ENCODE measurements at regions not wholly inside any gene's neighbourhood (a gene's known extent, or its start where the extent isn't known, plus 50 kb on each side); places are given as distances from the start of the nearest gene placed in this dataset.

DNA sequence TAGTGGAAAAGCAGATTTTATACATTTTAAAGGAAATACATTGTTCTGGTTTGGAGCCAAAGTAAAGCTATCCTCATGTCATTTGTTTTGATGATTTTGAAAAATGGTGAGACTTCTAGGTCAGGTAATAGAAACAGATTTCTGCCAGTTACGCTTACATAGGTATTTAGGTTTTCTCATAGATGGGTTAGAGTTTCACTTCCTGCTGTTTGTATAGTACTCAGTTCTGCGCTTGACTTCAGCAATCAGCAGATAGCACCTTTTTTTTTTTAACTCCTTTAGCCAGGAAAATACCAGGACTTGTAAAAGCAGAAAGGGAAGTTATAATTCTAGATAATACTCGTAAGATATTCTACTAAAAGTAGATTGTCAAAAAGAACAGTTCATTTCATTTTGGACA, 209.8 kb upstream of the POM121L12 start:
- no peak for DNase-seq
- H3K4me3 ChIP-seq (ENCODE audit: low read depth, low read length) = no peak overlapping the region
- no peaks in the 10 kb centered on the region for H3K4me1 ChIP-seq
- no peaks in the 10 kb centered on the region for H3K27me3 ChIP-seq
- no peaks in the 10 kb centered on the region for H3K36me3 ChIP-seq
- TF ChIP-seq, protein P1, sequence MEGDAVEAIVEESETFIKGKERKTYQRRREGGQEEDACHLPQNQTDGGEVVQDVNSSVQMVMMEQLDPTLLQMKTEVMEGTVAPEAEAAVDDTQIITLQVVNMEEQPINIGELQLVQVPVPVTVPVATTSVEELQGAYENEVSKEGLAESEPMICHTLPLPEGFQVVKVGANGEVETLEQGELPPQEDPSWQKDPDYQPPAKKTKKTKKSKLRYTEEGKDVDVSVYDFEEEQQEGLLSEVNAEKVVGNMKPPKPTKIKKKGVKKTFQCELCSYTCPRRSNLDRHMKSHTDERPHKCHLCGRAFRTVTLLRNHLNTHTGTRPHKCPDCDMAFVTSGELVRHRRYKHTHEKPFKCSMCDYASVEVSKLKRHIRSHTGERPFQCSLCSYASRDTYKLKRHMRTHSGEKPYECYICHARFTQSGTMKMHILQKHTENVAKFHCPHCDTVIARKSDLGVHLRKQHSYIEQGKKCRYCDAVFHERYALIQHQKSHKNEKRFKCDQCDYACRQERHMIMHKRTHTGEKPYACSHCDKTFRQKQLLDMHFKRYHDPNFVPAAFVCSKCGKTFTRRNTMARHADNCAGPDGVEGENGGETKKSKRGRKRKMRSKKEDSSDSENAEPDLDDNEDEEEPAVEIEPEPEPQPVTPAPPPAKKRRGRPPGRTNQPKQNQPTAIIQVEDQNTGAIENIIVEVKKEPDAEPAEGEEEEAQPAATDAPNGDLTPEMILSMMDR (IDR thresholded peaks at IDR 0.05; ENCODE audit: low read depth, low read length) = no peak
- no peaks in the 10 kb centered on the region for H3K9me3 ChIP-seq

DNA sequence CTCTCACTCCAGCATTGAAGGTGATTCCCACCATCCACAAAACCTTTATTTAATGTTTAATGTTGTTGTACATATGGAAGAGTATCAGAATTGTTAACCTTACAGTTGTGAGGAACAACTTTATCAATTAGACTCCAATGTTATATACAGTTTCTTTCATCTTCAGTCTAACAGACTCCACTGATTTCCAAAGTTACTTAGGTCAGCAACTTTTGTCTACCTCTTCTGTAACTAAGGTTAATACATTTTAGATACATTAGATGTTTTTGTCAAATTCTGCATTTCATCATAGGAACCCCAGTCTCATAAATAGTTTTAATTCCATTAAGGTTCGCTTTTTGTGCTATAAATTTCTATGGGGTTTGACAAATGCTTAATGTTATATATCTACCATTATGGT, 223.9 kb upstream of the POM121L12 start:
- Histone ChIP-seq H3K4me1 (no peaks in the 10 kb centered on the region), H3K27me3 (no peaks in the 10 kb centered on the region), H3K36me3 (no peaks in the 10 kb centered on the region), H3K9me3 (no peaks in the 10 kb centered on the region), H3K4me3 (ENCODE audit: low read depth, low read length) (no peak overlapping the region)
- DNase-seq = no peak
- TF ChIP-seq, protein P1 (IDR thresholded peaks at IDR 0.05; ENCODE audit: low read depth, low read length) = no peak

DNA sequence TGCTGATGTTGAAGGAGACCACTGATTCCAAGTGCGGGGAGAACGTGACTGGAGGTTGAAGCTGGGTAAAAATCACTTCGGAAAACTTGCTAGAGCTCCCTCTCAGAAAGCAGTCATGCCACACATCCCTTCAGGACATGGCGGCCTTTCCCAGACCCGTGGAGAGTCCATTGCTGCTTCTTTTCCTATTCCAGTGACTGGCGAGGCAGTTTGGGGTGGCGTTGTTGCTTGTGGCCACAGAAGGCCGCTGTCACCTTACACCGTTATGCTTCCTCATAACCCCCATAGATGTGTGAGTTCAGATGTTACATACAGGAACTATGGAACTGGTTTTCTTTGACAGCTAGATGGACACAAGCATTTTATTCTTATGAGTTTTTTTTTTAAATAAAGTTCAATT, 235.6 kb upstream of the POM121L12 start:
- H3K9me3 ChIP-seq = no peaks in the 10 kb centered on the region
- H3K4me1 ChIP-seq = no peaks in the 10 kb centered on the region
- no peak for DNase-seq
- H3K27me3 ChIP-seq = no peaks in the 10 kb centered on the region
- H3K4me3 ChIP-seq (ENCODE audit: low read depth, low read length) = no peak overlapping the region
- TF ChIP-seq, protein P1 (IDR thresholded peaks at IDR 0.05; ENCODE audit: low read depth, low read length) = no peak
- H3K36me3 ChIP-seq = no peaks in the 10 kb centered on the region

DNA sequence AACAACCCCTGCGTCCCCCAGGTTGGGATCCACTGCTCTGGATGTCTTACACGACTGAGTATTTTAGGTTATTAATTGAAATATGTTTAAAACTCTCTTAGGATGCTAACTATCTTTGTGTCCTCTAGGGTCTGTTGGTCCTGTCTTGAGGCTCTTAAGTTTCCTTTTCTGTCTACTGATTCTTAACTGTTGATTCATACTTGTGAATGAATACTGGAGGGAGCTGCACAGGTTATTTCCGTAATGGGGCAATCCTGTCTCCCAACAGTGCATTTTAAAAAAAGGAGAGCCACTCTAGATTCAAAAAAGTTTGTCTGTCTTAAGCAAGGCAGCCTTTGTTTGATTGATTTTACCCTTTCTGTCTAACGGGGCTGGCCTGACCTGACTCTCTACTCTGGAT, 237.6 kb upstream of the POM121L12 start:
- no peak for DNase-seq
- no peaks in the 10 kb centered on the region for H3K36me3 ChIP-seq
- TF ChIP-seq, protein P1 (IDR thresholded peaks at IDR 0.05; ENCODE audit: low read depth, low read length) = no peak
- no peaks in the 10 kb centered on the region for H3K4me1 ChIP-seq
- H3K4me3 ChIP-seq (ENCODE audit: low read depth, low read length) = no peak overlapping the region
- no peaks in the 10 kb centered on the region for H3K9me3 ChIP-seq
- H3K27me3 ChIP-seq = no peaks in the 10 kb centered on the region

- no peaks in the 10 kb centered on the region for H3K9me3 ChIP-seq
These were observed 240.8 kb upstream of the POM121L12 start for GRCh38 chr7:52794621-52795020.

GRCh38 chr7:52791176-52791700, 244.2 kb upstream of the POM121L12 start:
- DNase-seq = no peak
- no peaks in the 10 kb centered on the region for H3K9me3 ChIP-seq
- H3K4me3 ChIP-seq (ENCODE audit: low read depth, low read length) = no peak overlapping the region
- H3K27me3 ChIP-seq = no peaks in the 10 kb centered on the region
- H3K36me3 ChIP-seq = no peaks in the 10 kb centered on the region
- no peaks in the 10 kb centered on the region; the same call in 1 of the 2 replicates for H3K4me1 ChIP-seq
- TF ChIP-seq, protein P1 (IDR thresholded peaks at IDR 0.05; ENCODE audit: low read depth, low read length) = no peak

More at GRCh38 chr7:52794621-52795020, 240.8 kb upstream of the POM121L12 start:
- no peak for DNase-seq
- Histone ChIP-seq H3K4me1 (no peaks in the 10 kb centered on the region), H3K36me3 (no peaks in the 10 kb centered on the region), H3K27me3 (no peaks in the 10 kb centered on the region), H3K4me3 (ENCODE audit: low read depth, low read length) (no peak overlapping the region)
- TF ChIP-seq, protein P1 (IDR thresholded peaks at IDR 0.05; ENCODE audit: low read depth, low read length) = no peak

All from BE2C (cell line).